PC-3 (cell line): ENCODE measurements at regions not wholly inside any gene's neighbourhood (a gene's known extent, or its start where the extent isn't known, plus 50 kb on each side); places are given as distances from the start of the nearest gene placed in this dataset.

Experiments
- EZH2 ChIP-seq: fragments of 300-600 bp; sonication (generic); IDR thresholded peaks from one replicate; pipeline ENCODE4 v1.6.1; 2017; ENCODE audit warnings: antibody characterized with exemption, mild to moderate bottlenecking, low read length; ENCODE audit not compliant: unreplicated experiment
- TF ChIP-seq, protein P1 (sequence below): fragments of 300-600 bp; sonication (generic); conservative IDR thresholded peaks from 2 replicates; pipeline ENCODE4 v1.5.1; 2017; ENCODE audit warnings: antibody characterized with exemption, low read depth, mild to moderate bottlenecking, low read length

DNA sequence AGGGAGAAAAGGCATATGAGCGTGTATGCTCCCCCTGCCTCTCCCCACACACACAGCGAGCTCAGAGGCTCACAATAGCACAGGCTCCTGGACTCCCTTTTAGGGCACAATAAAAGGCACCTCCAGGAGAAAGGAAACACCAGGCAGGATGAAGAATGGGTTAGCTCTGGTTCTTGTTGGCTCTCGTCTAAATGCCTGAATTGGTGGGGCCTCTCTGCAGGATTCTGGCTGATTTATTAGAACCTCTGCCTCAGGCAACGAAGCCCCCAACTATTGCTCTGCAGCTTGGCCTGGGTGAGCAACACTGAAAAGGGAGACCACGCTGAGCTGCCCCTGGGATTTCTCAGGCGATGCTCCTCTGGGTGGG, 590.9 kb upstream of the PLXNA2 start:
- TF ChIP-seq, protein P1, sequence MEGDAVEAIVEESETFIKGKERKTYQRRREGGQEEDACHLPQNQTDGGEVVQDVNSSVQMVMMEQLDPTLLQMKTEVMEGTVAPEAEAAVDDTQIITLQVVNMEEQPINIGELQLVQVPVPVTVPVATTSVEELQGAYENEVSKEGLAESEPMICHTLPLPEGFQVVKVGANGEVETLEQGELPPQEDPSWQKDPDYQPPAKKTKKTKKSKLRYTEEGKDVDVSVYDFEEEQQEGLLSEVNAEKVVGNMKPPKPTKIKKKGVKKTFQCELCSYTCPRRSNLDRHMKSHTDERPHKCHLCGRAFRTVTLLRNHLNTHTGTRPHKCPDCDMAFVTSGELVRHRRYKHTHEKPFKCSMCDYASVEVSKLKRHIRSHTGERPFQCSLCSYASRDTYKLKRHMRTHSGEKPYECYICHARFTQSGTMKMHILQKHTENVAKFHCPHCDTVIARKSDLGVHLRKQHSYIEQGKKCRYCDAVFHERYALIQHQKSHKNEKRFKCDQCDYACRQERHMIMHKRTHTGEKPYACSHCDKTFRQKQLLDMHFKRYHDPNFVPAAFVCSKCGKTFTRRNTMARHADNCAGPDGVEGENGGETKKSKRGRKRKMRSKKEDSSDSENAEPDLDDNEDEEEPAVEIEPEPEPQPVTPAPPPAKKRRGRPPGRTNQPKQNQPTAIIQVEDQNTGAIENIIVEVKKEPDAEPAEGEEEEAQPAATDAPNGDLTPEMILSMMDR, result no peak
- no peak for TF ChIP-seq EZH2
